HG03095 (cell line): ENCODE measurements at regions not wholly inside any gene's neighbourhood (a gene's known extent, or its start where the extent isn't known, plus 50 kb on each side); places are given as distances from the start of the nearest gene placed in this dataset.

Source experiments
- ATAC-seq: cut with Tn5 transposase; IDR thresholded peaks from one replicate; pipeline ENCODE4 v1.9.1; 2021; ENCODE audit warnings: moderate library complexity; ENCODE audit not compliant: unreplicated experiment

DNA sequence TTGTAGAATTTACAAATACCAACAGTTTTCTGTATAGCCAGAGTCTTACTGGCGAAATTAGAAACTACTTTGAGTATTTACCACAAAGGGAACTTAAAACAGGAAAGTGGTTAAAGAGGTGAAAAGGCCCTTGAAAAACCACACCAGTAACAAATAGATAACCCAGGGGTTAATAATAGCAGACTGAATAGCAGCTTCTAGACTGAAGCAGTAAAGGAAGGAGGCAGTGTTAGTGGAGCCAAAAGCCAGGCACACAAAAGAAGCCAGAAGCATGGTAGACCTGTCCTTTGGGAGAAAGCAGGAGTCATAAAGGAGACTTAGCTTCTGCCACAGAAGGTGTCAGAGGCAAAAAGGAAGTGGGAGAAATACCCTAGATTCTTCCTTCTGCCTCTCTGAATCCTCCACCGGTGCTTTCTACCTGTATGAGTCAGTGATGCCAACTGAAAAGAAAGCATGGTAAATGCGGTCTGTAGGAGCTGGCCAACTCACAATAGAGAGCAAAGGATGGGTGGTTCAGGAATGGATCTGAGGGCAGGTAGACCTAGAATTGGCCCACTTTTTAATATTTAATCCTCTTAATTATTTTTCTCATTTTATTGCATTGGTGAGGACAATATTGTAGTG is 97.3 kb downstream of the ARL6IP6 start:
- no peak for ATAC-seq

DNA sequence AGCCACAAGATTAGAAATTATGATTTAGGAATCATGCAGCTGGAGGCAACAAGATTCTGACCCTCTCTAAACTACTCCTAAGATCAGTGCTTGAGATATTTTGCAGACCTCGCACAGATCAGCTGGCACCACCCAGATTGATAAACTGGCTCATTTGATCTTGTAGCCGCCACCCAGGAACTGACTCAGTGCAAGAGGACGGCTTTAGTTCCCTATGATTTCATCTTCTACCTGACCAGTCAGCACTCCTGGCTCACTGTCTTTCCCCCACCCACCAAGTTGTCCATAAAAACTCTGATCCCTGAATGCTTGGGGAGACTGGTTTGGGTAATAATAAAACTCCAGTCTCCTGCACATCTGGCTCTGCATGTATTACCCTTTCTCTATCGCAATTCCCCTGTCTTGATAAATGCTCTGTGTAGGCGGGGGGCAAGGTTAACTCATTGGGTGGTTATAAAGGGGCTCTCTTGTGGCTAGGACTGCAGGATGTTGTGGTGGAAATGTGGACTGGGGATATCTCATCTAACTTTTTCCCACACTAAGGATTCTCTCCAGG is 96.1 kb downstream of the ARL6IP6 start:
- ATAC-seq, result no peak

DNA sequence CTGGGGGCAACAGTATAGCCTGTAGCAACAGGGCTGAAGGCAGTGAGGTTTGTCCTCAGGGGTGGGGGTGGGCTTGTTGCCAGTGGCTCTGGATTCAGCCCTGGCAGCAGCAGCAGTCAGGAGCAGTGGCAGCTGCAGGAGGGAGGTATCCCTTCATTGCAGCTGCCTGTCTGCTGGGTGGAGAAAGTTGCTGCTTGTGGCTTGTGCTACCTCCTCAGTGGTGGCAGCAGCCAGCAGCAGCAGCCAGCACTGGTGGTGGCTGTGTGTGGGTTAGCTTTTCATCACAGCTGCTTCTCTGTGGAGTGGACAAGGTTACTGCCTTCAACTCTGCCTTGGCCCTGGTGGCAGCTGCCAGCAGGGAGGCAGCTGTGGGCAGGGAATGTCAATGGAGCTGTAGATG is 94.9 kb downstream of the ARL6IP6 start:
- no peak for ATAC-seq
